Umbilical cord (tissue), 1 donor: ENCODE measurements at regions not wholly inside any gene's neighbourhood (a gene's known extent, or its start where the extent isn't known, plus 50 kb on each side); places are given as distances from the start of the nearest gene placed in this dataset.

Experiments
- DNase-seq: peaks from one replicate; pipeline ENCODE4 v3.0.0-alpha.2; 2015; ENCODE audit warnings: low spot score

- no peak for DNase-seq
Observed at GRCh38 chr22:27556371-27556770, 245.2 kb downstream of the MN1 start.

GRCh38 chr22:27557286-27558008 lies 244.1 kb downstream of the MN1 start:
- DNase-seq, result no peak

- DNase-seq, result no peak
Observed at GRCh38 chr22:27558658-27559371, 242.7 kb downstream of the MN1 start.

- DNase-seq, result no peak
Observed at GRCh38 chr22:27560781-27561180, 240.8 kb downstream of the MN1 start.

- no peak for DNase-seq
Observed at GRCh38 chr22:27561286-27561904, 240.2 kb downstream of the MN1 start.

GRCh38 chr22:27564806-27565205 lies 236.8 kb downstream of the MN1 start:
- no peak for DNase-seq

GRCh38 chr22:27566602-27567001 lies 235.0 kb downstream of the MN1 start:
- DNase-seq, result no peak

- no peak for DNase-seq
Observed at GRCh38 chr22:27568265-27568664, 233.3 kb downstream of the MN1 start.

- DNase-seq, result no peak
Observed at GRCh38 chr22:27571463-27572277, 229.9 kb downstream of the MN1 start.

GRCh38 chr22:27572278-27572666 lies 229.3 kb downstream of the MN1 start:
- DNase-seq, result no peak

GRCh38 chr22:27573280-27574001 lies 228.1 kb downstream of the MN1 start:
- no peak for DNase-seq

GRCh38 chr22:27574002-27574366 lies 227.6 kb downstream of the MN1 start:
- no peak for DNase-seq

GRCh38 chr22:27574651-27575050 lies 226.9 kb downstream of the MN1 start:
- DNase-seq, result no peak

- DNase-seq, result no peak
Observed at GRCh38 chr22:27575348-27575747, 226.2 kb downstream of the MN1 start.

- no peak for DNase-seq
Observed at GRCh38 chr22:27576413-27576812, 225.1 kb downstream of the MN1 start.

- peak; percentile 89 for DNase-seq
Observed at GRCh38 chr22:27576815-27577573, 224.6 kb downstream of the MN1 start.

GRCh38 chr22:27577574-27577969 lies 224.0 kb downstream of the MN1 start:
- DNase-seq, result no peak

- DNase-seq, result peak; percentile 63
Observed at GRCh38 chr22:27578937-27579617, 222.5 kb downstream of the MN1 start.

- DNase-seq, result no peak
Observed at GRCh38 chr22:27580311-27580897, 221.2 kb downstream of the MN1 start.

- no peak for DNase-seq
Observed at GRCh38 chr22:27581236-27581635, 220.3 kb downstream of the MN1 start.
